GM23338 (cell line): ENCODE measurements at regions not wholly inside any gene's neighbourhood (a gene's known extent, or its start where the extent isn't known, plus 50 kb on each side); places are given as distances from the start of the nearest gene placed in this dataset.

Experiments used
- ATAC-seq: fragments of 200-7000 bp; cut with Tn5 transposase; 3 replicates; pipeline ENCODE4 v1.9.1; 2020
- DNase-seq: peaks from one replicate; pipeline ENCODE4 v3.0.0-alpha.2; 2015; ENCODE audit warnings: low spot score
- H2AFZ ChIP-seq: fragments of 200-600 bp; sonication (generic); 2 replicates; pipeline ENCODE4 v1.8.0; 2016; ENCODE audit warnings: antibody characterized with exemption, mild to moderate bottlenecking, moderate library complexity
- H3F3A ChIP-seq: fragments of 200-600 bp; sonication (generic); replicated peaks from 2 replicates; pipeline ENCODE4 v1.8.0; 2017; ENCODE audit warnings: antibody characterized with exemption, mixed run types, low read depth
- H3K27ac ChIP-seq: fragments of 200-600 bp; sonication (generic); 2 replicates; pipeline ENCODE4 v1.6.1; 2016; ENCODE audit warnings: low read depth
- H3K27me3 ChIP-seq: fragments of 200-600 bp; sonication (generic); 2 replicates; pipeline ENCODE4 v1.8.0; 2016; ENCODE audit warnings: mild to moderate bottlenecking, mixed run types, moderate library complexity; ENCODE audit not compliant: insufficient read depth
- H3K36me3 ChIP-seq: fragments of 200-600 bp; sonication (generic); 2 replicates; pipeline ENCODE4 v1.8.0; 2016; ENCODE audit warnings: mild to moderate bottlenecking; ENCODE audit not compliant: insufficient read depth
- H3K4me1 ChIP-seq: fragments of 200-600 bp; sonication (generic); 2 replicates; pipeline ENCODE4 v1.8.0; 2016; ENCODE audit warnings: mild to moderate bottlenecking, moderate library complexity; ENCODE audit not compliant: insufficient read depth
- H3K4me2 ChIP-seq: fragments of 200-600 bp; sonication (generic); 2 replicates; pipeline ENCODE4 v1.7.1; 2017; ENCODE audit warnings: mixed run types
- H3K4me3 ChIP-seq: fragments of 200-600 bp; sonication (generic); 2 replicates; pipeline ENCODE4 v1.6.1; 2016; ENCODE audit warnings: mixed run types
- H3K79me2 ChIP-seq: fragments of 200-600 bp; sonication (generic); replicated peaks from 2 replicates; pipeline ENCODE4 v1.8.0; 2017; ENCODE audit warnings: mild to moderate bottlenecking; ENCODE audit not compliant: insufficient read depth
- H3K9me2 ChIP-seq: fragments of 200-600 bp; sonication (generic); 2 replicates; pipeline ENCODE4 v1.8.0; 2017; ENCODE audit not compliant: insufficient read depth
- H4K20me1 ChIP-seq: fragments of 200-600 bp; sonication (generic); replicated peaks from 2 replicates; pipeline ENCODE4 v1.8.0; 2017; ENCODE audit warnings: mild to moderate bottlenecking; ENCODE audit not compliant: insufficient read depth
- H3K27ac Mint-ChIP-seq: 2 replicates; pipeline ENCODE4 v1.8.0; 2020; ENCODE audit warnings: inconsistent platforms, mild to moderate bottlenecking, moderate library complexity, mixed read lengths
- H3K27me3 Mint-ChIP-seq: 3 replicates; pipeline ENCODE4 v1.8.0; 2022; ENCODE audit warnings: low read depth, mild to moderate bottlenecking, moderate library complexity, mixed read lengths, inconsistent platforms; ENCODE audit not compliant: insufficient read depth, poor library complexity
- H3K36me3 Mint-ChIP-seq: 3 replicates; pipeline ENCODE4 v1.8.0; 2021; ENCODE audit warnings: low read depth, mild to moderate bottlenecking, inconsistent platforms, moderate library complexity, mixed read lengths
- H3K4me1 Mint-ChIP-seq: 3 replicates; pipeline ENCODE4 v1.8.0; 2020; ENCODE audit warnings: mild to moderate bottlenecking, inconsistent platforms, mixed read lengths
- H3K4me3 Mint-ChIP-seq: 3 replicates; pipeline ENCODE4 v1.8.0; 2021; ENCODE audit warnings: moderate library complexity, mild to moderate bottlenecking, inconsistent platforms, mixed read lengths
- H3K9me3 Mint-ChIP-seq: 3 replicates; pipeline ENCODE4 v1.8.0; 2020; ENCODE audit warnings: moderate library complexity, mild to moderate bottlenecking, inconsistent platforms, mixed read lengths
- CREB1 ChIP-seq: fragments of 250-450 bp; sonication (Bioruptor Pico); IDR thresholded peaks from 2 replicates; pipeline ENCODE4 v1.5.0; 2020; ENCODE audit warnings: low read depth, mild to moderate bottlenecking, moderate library complexity
- EZH2 ChIP-seq: fragments of 200-600 bp; sonication (generic); IDR thresholded peaks from one replicate; pipeline ENCODE4 v1.8.0; 2017; ENCODE audit warnings: antibody characterized with exemption, mild to moderate bottlenecking, low read depth; ENCODE audit not compliant: unreplicated experiment
- EZH2phosphoT487 ChIP-seq: fragments of 200-600 bp; sonication (generic); IDR thresholded peaks from one replicate; pipeline ENCODE4 v1.8.1; 2018; ENCODE audit warnings: antibody characterized with exemption; ENCODE audit not compliant: unreplicated experiment
- NANOG ChIP-seq: IDR thresholded peaks from 2 replicates; pipeline ENCODE4 v1.6.1; 2016; ENCODE audit warnings: antibody characterized with exemption, borderline replicate concordance
- POLR2AphosphoS5 ChIP-seq: IDR thresholded peaks from 2 replicates; pipeline ENCODE4 v1.6.1; 2016; ENCODE audit warnings: antibody characterized with exemption, low read depth
- STAT1 ChIP-seq: IDR thresholded peaks from one replicate; pipeline ENCODE4 v1.6.1; 2016; ENCODE audit warnings: antibody characterized with exemption; ENCODE audit not compliant: unreplicated experiment
- ZNF114 ChIP-seq: fragments of 250-450 bp; sonication (Bioruptor Pico); IDR thresholded peaks from 2 replicates; pipeline ENCODE4 v1.5.0; 2020; ENCODE audit warnings: mild to moderate bottlenecking, moderate library complexity
- ZNF331 ChIP-seq: fragments of 250-450 bp; sonication (Bioruptor Pico); IDR thresholded peaks from 2 replicates; pipeline ENCODE4 v1.5.0; 2020; ENCODE audit warnings: low read depth, mild to moderate bottlenecking, moderate library complexity
- TF ChIP-seq, protein P1 (sequence below): IDR thresholded peaks from one replicate; pipeline ENCODE4 v1.6.1; 2018; ENCODE audit warnings: antibody characterized with exemption; ENCODE audit not compliant: unreplicated experiment
- TF ChIP-seq, protein P2 (sequence below): fragments of 250-450 bp; sonication (Bioruptor Pico); IDR thresholded peaks from 2 replicates; pipeline ENCODE4 v1.5.0; 2020; ENCODE audit warnings: mild to moderate bottlenecking, moderate library complexity
- TF ChIP-seq, protein P3 (sequence below), 2 experiments: fragments of 200-600 bp in 1 of 2; sonication (generic) in 1 of 2; conservative IDR thresholded peaks; 2 replicates each; pipeline versions ENCODE4 v1.5.1 to v1.6.1; 2016 to 2017; ENCODE audit warnings: antibody characterized with exemption in 2 of 2, low read depth in 2 of 2, mild to moderate bottlenecking in 2 of 2, moderate library complexity in 1 of 2
- TF ChIP-seq, protein P4 (sequence below): IDR thresholded peaks from 2 replicates; pipeline ENCODE4 v1.6.1; 2016; ENCODE audit warnings: antibody characterized with exemption

DNA sequence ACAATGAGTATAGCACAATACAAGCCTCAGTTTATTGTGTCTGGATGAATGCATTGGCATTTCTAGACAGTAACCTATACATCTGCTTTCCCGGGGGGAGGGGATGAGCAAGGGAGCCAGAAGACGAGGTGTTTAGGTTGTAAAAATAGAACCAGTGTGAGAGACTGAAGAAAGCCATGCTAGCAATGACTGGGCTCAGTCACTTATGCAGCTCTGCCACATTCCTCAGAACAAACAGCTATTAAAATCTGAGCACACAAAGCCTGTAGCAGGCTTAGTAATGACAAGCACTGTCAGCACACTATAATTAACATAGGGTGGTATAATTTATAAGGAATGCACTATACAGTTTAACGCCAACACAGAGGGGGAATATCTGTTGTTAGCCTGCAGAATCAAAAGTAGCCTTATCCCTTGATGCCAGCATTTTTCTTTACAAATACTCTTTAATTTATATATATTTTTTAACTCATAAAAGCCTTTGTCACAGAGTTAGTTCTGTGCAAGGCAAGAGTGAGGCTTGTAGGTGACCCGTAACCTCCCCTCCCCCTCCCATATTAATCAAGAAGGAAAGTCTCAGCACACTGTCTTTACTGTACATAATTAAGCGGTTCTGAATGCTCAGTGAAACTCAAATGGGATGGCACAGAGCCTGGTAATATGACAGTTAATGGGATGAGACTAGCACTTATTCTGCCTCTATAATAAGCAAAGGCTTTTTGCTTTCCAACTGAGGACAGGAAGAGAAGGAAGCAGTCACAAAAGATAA lies 295.4 kb downstream of the CSNK1G3 start:
- TF ChIP-seq STAT1, result no peak
- TF ChIP-seq CREB1, result no peak
- TF ChIP-seq, protein P1, sequence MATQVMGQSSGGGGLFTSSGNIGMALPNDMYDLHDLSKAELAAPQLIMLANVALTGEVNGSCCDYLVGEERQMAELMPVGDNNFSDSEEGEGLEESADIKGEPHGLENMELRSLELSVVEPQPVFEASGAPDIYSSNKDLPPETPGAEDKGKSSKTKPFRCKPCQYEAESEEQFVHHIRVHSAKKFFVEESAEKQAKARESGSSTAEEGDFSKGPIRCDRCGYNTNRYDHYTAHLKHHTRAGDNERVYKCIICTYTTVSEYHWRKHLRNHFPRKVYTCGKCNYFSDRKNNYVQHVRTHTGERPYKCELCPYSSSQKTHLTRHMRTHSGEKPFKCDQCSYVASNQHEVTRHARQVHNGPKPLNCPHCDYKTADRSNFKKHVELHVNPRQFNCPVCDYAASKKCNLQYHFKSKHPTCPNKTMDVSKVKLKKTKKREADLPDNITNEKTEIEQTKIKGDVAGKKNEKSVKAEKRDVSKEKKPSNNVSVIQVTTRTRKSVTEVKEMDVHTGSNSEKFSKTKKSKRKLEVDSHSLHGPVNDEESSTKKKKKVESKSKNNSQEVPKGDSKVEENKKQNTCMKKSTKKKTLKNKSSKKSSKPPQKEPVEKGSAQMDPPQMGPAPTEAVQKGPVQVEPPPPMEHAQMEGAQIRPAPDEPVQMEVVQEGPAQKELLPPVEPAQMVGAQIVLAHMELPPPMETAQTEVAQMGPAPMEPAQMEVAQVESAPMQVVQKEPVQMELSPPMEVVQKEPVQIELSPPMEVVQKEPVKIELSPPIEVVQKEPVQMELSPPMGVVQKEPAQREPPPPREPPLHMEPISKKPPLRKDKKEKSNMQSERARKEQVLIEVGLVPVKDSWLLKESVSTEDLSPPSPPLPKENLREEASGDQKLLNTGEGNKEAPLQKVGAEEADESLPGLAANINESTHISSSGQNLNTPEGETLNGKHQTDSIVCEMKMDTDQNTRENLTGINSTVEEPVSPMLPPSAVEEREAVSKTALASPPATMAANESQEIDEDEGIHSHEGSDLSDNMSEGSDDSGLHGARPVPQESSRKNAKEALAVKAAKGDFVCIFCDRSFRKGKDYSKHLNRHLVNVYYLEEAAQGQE, result no peak
- TF ChIP-seq, protein P2, sequence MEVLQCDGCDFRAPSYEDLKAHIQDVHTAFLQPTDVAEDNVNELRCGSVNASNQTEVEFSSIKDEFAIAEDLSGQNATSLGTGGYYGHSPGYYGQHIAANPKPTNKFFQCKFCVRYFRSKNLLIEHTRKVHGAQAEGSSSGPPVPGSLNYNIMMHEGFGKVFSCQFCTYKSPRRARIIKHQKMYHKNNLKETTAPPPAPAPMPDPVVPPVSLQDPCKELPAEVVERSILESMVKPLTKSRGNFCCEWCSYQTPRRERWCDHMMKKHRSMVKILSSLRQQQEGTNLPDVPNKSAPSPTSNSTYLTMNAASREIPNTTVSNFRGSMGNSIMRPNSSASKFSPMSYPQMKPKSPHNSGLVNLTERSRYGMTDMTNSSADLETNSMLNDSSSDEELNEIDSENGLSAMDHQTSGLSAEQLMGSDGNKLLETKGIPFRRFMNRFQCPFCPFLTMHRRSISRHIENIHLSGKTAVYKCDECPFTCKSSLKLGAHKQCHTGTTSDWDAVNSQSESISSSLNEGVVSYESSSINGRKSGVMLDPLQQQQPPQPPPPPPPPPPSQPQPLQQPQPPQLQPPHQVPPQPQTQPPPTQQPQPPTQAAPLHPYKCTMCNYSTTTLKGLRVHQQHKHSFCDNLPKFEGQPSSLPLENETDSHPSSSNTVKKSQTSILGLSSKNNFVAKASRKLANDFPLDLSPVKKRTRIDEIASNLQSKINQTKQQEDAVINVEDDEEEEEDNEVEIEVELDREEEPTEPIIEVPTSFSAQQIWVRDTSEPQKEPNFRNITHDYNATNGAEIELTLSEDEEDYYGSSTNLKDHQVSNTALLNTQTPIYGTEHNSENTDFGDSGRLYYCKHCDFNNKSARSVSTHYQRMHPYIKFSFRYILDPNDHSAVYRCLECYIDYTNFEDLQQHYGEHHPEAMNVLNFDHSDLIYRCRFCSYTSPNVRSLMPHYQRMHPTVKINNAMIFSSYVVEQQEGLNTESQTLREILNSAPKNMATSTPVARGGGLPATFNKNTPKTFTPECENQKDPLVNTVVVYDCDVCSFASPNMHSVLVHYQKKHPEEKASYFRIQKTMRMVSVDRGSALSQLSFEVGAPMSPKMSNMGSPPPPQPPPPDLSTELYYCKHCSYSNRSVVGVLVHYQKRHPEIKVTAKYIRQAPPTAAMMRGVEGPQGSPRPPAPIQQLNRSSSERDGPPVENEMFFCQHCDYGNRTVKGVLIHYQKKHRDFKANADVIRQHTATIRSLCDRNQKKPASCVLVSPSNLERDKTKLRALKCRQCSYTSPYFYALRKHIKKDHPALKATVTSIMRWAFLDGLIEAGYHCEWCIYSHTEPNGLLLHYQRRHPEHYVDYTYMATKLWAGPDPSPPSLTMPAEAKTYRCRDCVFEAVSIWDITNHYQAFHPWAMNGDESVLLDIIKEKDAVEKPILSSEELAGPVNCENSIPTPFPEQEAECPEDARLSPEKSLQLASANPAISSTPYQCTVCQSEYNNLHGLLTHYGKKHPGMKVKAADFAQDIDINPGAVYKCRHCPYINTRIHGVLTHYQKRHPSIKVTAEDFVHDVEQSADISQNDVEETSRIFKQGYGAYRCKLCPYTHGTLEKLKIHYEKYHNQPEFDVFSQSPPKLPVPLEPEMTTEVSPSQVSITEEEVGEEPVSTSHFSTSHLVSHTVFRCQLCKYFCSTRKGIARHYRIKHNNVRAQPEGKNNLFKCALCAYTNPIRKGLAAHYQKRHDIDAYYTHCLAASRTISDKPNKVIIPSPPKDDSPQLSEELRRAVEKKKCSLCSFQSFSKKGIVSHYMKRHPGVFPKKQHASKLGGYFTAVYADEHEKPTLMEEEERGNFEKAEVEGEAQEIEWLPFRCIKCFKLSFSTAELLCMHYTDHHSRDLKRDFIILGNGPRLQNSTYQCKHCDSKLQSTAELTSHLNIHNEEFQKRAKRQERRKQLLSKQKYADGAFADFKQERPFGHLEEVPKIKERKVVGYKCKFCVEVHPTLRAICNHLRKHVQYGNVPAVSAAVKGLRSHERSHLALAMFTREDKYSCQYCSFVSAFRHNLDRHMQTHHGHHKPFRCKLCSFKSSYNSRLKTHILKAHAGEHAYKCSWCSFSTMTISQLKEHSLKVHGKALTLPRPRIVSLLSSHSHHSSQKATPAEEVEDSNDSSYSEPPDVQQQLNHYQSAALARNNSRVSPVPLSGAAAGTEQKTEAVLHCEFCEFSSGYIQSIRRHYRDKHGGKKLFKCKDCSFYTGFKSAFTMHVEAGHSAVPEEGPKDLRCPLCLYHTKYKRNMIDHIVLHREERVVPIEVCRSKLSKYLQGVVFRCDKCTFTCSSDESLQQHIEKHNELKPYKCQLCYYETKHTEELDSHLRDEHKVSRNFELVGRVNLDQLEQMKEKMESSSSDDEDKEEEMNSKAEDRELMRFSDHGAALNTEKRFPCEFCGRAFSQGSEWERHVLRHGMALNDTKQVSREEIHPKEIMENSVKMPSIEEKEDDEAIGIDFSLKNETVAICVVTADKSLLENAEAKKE (CRISPR knock-in tag), result no peak
- no peak for TF ChIP-seq EZH2phosphoT487
- TF ChIP-seq ZNF114 (CRISPR knock-in tag), result no peak
- TF ChIP-seq, protein P3, sequence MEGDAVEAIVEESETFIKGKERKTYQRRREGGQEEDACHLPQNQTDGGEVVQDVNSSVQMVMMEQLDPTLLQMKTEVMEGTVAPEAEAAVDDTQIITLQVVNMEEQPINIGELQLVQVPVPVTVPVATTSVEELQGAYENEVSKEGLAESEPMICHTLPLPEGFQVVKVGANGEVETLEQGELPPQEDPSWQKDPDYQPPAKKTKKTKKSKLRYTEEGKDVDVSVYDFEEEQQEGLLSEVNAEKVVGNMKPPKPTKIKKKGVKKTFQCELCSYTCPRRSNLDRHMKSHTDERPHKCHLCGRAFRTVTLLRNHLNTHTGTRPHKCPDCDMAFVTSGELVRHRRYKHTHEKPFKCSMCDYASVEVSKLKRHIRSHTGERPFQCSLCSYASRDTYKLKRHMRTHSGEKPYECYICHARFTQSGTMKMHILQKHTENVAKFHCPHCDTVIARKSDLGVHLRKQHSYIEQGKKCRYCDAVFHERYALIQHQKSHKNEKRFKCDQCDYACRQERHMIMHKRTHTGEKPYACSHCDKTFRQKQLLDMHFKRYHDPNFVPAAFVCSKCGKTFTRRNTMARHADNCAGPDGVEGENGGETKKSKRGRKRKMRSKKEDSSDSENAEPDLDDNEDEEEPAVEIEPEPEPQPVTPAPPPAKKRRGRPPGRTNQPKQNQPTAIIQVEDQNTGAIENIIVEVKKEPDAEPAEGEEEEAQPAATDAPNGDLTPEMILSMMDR (conservative IDR thresholded peaks at IDR 0.05; ENCODE audit: low read depth in 2 of 2), result no peak
- TF ChIP-seq ZNF331 (CRISPR knock-in tag), result no peak
- no peak for TF ChIP-seq POLR2AphosphoS5
- TF ChIP-seq, protein P4, sequence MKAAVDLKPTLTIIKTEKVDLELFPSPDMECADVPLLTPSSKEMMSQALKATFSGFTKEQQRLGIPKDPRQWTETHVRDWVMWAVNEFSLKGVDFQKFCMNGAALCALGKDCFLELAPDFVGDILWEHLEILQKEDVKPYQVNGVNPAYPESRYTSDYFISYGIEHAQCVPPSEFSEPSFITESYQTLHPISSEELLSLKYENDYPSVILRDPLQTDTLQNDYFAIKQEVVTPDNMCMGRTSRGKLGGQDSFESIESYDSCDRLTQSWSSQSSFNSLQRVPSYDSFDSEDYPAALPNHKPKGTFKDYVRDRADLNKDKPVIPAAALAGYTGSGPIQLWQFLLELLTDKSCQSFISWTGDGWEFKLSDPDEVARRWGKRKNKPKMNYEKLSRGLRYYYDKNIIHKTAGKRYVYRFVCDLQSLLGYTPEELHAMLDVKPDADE, result no peak
- TF ChIP-seq EZH2, result no peak
- TF ChIP-seq NANOG, result no peak
- Histone ChIP-seq H2AFZ (peak overlapping the region; percentile 68; the same call in 1 of the 2 replicates), H3K79me2 (no peaks in the 10 kb centered on the region), H3K9me2 (0 out of 2 replicates have a peak, but pooled peaks cover 6% of the 10 kb centered on the region), H4K20me1 (no peaks in the 10 kb centered on the region), H3K4me3 (no peak overlapping the region), H3F3A (no peaks in the 10 kb centered on the region), H3K36me3 (no peaks in the 10 kb centered on the region), H3K4me1 (peaks cover 60% of the 10 kb centered on the region), H3K4me2 (peak overlapping the region; percentile 44; the same call in 1 of the 2 replicates), H3K27me3 (no peaks in the 10 kb centered on the region), H3K27ac (no peak overlapping the region)
- Mint-ChIP-seq H3K4me3 (no peak overlapping the region), H3K36me3 (0 out of 3 replicates have a peak, but pooled peaks cover 4% of the 10 kb centered on the region), H3K9me3 (no peaks in the 10 kb centered on the region), H3K27ac (no peak overlapping the region; the same call in 1 of the 2 replicates), H3K4me1 (peaks cover 57% of the 10 kb centered on the region), H3K27me3 (peaks cover 2% of the 10 kb centered on the region)
- DNase-seq, result no peak
- no peak for ATAC-seq
